Mucosa of gallbladder (tissue), 1 donor: ENCODE measurements at regions not wholly inside any gene's neighbourhood (a gene's known extent, or its start where the extent isn't known, plus 50 kb on each side); places are given as distances from the start of the nearest gene placed in this dataset.
"Not testable (repeated sequence)": the region's sequence is repeated elsewhere in the genome, so short reads cannot be mapped to it uniquely, and the experiment has no call there.

ENCODE experiments used
- DNase-seq: peaks from one replicate; pipeline ENCODE4 v3.0.0-alpha.2; 2020; ENCODE audit warnings: low spot score
- donor health status: DM: no; HTN: no; CAD: no.

DNA sequence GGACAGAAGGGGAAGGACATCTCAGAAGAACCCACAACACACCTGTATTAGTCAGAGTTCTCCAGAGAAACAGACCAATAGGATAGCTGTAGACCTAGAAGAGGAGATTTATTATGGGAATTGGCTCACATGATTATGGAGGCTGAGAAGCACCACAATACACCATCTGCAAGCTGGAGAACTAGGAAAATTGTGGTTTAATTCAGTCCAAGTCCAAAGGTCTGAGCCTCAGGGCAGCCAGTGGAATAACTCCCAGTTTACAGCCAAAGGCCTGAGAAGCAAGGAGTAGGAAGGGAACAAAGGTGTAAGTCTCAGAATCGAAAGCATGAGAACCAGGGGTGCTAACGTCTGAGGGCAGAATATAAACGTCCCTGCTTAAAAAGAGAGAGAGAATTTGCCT lies 99.6 kb upstream of the AUTS2 start:
- DNase-seq: no peak

- no peak for DNase-seq
These were observed 95.9 kb upstream of the AUTS2 start for GRCh38 chr7:69502358-69502757.

DNA sequence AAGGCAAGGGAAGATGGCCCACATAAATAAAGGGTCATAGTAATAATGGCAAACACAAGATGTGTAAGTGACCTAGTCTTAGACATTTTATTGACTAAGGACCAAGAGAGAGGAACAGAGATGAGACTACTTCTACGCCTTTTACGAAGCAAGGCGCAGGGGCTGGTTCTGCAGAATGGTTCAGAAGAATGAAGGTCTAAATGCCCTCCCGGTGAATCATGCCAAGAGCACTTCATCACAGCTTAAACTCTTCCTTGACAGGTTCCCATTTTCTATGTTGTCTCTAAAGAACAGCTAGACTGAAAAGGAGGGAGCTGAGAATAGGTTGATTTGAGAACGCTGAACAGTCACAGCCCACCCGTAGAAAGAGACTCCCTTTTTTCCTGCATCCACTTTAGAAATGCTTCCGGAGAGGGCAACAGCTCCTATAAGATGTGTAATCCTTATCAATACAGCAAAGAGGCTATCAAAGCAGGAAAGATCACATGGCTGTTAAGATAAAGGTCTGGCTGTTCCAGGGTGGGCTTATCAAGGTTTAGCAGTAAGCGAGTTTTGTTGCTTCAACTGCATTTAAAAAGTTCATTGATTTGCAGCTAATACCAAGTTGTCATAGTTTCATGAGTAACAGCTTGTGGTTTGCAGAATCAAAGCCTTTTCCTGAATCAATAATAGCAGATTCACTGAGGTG lies 93.4 kb upstream of the AUTS2 start:
- DNase-seq: no peak

GRCh38 chr7:69508736-69509135 lies 89.5 kb upstream of the AUTS2 start:
- DNase-seq: no peak

GRCh38 chr7:69510114-69510513 lies 88.2 kb upstream of the AUTS2 start:
- no peak for DNase-seq

DNA sequence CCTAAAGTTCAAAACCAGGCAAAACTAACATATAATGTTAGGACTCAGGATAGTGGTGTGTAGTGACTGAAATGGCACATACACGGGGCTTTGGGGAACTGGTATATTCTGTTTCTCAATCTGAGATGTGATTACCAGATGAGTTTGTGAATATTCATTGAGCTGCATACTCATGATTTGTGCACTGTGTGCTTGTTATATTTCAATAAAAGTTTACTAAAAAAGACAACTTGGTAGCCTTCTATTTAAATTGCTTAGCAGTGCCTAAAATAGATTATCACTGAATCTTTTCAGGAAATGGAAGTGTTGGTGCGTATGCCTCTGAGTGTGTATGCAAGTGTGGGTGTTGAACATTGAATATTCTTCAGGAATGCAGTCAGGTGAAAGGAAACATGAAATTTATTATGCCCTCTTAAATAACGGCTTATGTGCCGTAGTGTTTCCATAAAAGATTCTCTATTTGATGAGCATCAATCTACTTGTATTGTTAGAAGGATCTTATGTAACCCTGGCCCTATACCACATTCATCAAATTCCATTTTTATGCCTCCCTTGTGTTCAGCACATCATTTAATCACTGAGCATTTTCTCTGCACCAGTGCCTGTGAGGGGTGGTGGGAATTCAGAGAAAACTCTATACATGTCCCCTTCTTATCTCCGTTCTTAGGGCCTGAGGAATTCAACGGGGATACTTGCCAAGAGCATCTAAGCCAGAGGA lies 82.6 kb upstream of the AUTS2 start:
- DNase-seq: no peak

- DNase-seq: no peak
These were observed 81.9 kb upstream of the AUTS2 start for GRCh38 chr7:69516238-69516820.

- DNase-seq: peak; percentile 18
These were observed 80.1 kb upstream of the AUTS2 start for GRCh38 chr7:69517985-69518704.

- DNase-seq: no peak
These were observed 79.6 kb upstream of the AUTS2 start for GRCh38 chr7:69518705-69519077.

DNA sequence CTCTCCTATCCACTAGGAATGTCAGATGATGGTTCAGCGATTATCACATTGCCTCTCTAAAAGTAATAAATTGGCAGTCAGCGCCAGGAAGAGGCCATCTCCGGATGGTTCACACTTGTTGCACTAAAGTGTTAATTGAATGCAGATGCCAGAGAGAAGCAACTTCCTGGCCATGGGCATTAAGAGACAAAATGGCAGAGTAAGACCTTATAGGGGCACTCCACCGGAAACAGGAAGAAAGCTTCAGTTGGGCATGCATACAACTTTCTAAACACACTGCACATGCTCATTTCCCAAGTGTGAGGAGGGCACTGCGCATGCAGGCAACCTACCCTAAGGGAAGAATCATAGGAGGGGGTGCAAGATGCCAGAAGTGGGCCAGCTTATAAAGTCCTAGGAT lies 71.7 kb upstream of the AUTS2 start:
- no peak for DNase-seq

GRCh38 chr7:69527706-69528105 lies 70.6 kb upstream of the AUTS2 start:
- DNase-seq: no peak

- DNase-seq: no peak
These were observed 67.2 kb upstream of the AUTS2 start for GRCh38 chr7:69531050-69531449.

GRCh38 chr7:69534461-69535041 lies 63.7 kb upstream of the AUTS2 start:
- DNase-seq: no peak

DNA sequence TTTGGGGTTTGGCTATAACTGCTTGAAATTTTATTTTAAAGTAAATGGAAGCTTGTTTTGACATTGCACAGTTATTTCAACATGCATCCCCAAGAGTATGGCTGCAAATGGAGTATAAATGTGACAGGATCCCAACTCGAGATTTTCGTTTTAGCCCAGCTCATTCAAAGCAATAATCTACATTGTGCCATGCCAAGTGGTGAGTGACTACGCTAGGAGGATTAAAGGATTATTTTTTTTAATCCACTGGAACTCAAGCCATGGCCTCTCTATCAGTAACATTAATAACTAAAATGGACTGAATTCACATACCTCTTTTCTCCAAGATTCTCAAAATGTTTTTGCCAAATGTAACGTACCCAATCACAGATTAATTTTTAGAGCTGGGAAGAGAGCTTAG lies 60.6 kb upstream of the AUTS2 start:
- DNase-seq: no peak

DNA sequence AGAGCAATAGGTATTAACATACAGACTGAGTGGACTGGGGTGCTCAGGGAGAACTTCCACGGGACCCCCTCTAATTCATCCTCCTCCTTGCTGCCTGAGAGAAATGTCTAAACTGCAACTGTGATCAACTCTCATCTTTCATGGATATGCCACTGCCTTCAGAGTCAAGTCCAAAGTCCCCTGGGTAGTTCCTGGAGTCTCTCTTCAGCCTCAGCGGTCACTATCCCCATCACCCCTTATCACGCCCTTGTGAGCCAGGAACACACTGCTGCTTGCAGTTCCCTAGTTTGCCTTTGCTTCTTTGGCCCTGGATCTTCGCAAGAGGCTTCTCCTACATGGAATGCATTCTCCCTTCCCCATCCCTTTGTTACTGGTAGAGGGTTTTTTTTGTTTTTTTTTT lies 58.7 kb upstream of the AUTS2 start:
- no peak for DNase-seq

DNA sequence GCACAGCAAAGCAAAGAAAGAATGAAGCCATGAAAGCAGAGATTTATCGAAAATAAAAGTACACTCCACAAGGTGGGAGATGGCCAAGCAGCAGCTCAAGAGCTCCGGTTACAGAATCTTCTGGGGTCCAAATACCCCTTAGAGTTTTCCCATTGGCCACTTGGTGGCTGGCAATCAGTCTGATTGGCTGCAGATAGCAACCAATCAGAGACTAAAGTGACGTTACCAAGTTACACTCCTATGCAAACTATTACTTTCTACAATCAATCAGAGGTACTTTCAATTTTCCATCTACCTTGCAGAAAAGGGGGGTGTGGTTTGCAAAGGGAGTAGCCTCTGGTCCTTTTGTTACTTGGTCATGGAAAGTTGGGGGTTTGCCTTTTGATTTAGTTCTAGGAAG lies 58.0 kb upstream of the AUTS2 start:
- no peak for DNase-seq

DNA sequence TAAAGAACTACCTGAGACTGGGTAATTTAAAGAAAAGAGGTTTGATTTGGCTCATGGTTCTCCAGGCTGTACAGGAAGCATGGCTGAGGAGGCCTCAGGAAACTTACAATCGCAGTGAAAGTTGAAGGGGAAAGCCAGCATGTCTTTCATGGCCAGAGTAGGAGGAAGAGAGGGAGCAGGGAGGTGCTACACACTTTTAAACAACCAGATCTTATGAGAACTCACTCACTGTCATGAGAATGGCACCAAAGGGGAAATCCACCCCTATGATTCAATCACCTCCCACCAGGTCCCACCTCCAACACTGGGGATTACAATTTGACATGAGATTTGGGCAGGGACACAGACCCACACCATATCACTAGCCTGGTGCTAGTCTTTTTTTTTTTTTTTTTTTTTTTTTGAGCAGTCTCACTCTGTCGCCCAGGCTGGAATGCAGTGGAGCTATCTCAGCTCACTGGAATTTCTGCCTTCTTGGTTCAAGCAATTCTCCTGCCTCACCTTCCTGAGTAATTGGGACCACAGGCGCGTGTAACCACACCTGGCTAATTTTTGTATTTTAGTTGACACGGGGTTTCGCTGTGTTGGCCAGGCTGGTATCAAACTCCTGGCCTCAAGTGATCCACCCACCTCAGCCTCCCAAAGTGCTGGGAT lies 56.4 kb upstream of the AUTS2 start:
- not testable (repeated sequence) for DNase-seq

DNA sequence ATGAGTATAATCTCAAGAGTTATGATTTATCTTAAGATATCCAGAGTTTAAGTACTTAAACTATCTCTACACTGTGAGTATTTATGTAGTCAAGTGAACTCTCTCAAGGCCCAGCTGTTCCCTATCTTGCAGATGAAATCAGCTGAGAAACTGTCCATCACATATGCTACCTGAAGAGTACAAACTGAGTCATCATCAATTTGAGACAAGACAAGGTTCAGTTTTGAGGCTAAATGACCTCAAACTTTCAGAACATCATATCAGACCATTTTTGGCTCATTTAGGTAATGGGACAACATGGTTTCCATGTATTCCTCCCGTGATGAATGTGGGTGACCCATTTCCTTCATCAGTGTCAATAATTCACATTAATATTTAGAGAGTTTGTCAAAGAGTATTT lies 53.1 kb upstream of the AUTS2 start:
- no peak for DNase-seq
